Activated CD4-positive, alpha-beta T cell treated with anti-CD3 and anti-CD28 coated beads, Interleukin-2, Interleukin-4, amounts not matched to agents 100 ng/mL and 50 ng/mL, durations not matched to agents 16 hours and 8 hours (primary cell): ENCODE measurements at regions not wholly inside any gene's neighbourhood (a gene's known extent, or its start where the extent isn't known, plus 50 kb on each side); places are given as distances from the start of the nearest gene placed in this dataset.

Experiments used
- DNase-seq: peaks from one replicate; pipeline ENCODE4 v3.0.0-alpha.2; 2020; ENCODE audit warnings: low spot score

GRCh38 chr11:115766561-115766960 is 262.3 kb upstream of the CADM1 start:
- no peak for DNase-seq

- DNase-seq, result no peak
These were observed 261.6 kb upstream of the CADM1 start for GRCh38 chr11:115765803-115766239.

DNA sequence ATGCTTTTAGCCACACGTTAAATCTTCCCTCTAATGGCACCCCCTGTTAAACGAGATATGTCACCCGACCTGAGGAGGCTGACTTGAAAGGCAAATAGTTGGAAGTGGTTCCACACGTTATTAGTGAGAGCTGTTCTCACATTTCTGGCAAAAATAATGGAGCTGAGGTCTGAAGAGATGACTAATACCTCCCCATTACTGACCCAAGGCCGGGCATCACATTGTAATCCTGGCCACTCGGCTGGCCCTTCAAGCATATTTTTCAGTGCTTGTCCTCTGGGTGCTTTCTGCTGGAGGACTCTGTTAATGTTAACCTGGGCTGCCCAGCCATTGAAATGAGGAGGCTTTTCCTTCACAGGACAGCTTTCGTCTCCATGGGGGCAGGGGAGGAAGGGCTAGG is 260.0 kb upstream of the CADM1 start:
- no peak for DNase-seq

DNA sequence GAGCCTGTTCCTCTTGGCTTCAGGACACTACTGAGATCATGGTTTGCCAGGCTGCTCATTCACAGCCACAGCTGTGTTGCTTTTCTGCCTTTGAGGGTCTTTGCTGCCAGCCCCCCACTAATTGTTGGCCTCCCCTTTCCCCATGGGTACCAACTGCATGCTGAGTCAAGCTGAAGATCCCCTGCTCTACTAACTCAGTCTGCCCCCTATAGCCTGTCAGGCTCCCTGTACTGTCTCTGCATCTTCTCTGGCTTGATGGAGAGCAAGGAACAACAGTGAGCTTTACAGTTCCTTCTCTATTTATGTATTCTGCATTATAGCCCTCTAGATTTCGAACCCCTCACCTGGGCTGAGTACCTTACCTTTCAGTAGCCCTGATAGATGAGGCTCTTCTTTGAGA is 257.6 kb upstream of the CADM1 start:
- DNase-seq, result no peak

DNA sequence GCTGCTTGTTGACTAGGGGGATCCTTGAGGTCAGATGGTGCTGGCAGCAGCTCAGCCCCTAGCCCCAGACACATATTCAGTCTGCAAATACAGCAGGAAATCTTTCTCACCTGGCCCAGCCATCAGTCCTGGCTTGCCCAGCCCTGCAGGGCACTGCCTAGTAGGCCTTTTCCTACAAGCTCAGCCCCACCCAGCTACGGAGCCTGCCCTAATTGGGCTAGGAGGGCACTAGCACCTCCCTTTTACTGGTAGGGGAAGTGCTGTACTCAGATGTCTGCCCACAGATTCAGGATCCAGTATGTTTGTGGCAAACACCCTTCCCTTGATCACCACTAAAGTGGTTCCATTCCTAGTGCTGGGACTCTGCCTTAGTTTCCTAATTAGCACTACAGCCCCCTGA is 257.1 kb upstream of the CADM1 start:
- no peak for DNase-seq

- no peak for DNase-seq
These were observed 256.5 kb upstream of the CADM1 start for GRCh38 chr11:115760461-115761320.

GRCh38 chr11:115759622-115760460 is 255.6 kb upstream of the CADM1 start:
- no peak for DNase-seq

- no peak for DNase-seq
These were observed 253.8 kb upstream of the CADM1 start for GRCh38 chr11:115758011-115758410.

DNA sequence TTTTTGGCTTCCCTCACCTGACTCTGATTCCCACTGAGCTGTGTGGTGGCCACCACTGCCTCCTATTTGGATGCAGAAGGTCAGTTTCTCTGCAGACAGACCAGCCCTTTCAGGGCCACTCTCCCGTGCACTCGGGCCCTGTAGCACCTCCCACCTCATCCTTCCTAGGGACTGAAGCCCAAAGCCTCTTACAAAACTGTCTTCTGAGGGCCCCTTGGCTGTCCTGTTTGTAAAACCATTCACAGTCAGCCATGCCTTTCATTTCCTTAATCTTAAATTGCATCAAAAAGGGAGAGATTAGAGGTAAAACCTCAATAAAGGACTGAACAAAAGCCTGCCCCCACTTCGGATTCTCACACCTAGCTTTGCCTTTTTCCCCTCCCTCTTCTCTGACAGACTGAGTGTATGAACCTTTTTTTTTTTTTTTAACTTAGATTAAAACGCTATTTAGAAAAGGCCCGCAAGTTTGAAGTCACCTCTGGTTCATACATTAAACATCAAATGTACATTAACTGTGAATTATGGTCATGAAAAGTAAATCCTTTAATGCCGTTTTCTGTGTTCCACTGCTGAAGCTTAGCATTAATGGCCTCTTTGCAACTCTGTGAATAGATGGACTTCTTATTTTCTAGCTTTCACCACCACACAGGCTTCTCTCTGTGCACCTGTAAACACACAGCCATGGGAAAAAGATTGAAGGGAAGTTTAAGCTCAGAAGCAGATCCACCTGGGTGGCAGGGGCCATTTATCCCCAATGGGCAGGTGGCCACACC is 247.2 kb upstream of the CADM1 start:
- DNase-seq, result no peak

GRCh38 chr11:115745610-115746512 is 241.6 kb upstream of the CADM1 start:
- DNase-seq, result no peak

GRCh38 chr11:115745066-115745465 is 240.9 kb upstream of the CADM1 start:
- DNase-seq, result no peak

GRCh38 chr11:115743719-115744118 is 239.5 kb upstream of the CADM1 start:
- no peak for DNase-seq

DNA sequence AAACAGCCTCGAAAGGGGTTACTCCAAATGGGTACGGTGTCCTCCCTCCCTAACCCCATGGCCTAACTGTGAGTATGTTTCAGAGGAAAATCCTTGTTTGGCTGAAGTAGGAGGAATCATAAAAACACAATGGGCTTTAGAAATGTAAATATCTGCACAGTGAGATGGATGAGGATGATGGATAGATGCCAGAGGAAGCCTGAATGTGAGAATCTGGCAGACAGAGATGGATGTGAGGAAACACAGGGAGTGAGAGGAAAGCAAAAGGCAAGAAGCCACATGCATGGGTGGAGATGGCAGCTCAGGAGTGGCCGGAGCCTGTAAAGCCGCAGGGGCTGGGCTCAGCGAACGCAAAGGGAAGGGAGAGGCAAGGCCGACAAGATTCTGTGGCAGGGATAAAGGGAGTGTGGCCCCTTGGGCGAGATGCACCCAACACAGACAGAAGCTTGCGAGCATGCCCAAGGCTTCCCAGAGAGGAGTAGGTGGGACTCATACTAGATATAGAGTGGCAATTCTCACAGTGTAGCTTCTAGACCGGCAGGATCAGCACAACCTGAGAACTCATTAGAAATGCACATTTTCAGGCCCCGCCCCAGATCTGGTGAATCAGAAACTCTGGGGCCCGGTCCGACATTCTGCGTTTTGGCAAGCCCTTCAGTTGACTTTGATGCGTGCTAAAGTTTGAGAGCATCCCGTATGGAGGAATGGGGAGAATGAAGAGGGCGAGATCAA is 237.3 kb upstream of the CADM1 start:
- no peak for DNase-seq

DNA sequence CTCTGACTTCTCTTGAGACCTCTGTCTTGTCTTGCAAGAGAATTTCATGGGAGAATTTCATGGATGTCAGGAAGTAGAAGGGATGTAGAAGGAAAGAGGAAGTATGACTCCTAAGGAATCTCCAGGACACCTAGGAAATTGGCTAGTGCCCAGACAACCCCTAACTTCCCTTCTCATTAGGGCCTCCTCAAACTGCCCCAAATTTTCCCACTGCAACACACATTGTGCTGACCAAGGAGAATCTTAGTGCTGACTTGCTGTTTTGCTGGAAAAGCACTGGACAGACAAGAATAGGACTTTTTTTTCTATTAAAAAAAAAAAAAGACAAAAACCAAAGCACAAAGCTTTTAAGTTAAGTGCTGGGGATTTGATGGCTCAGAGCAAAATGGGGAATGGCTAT is 236.1 kb upstream of the CADM1 start:
- DNase-seq, result no peak

DNA sequence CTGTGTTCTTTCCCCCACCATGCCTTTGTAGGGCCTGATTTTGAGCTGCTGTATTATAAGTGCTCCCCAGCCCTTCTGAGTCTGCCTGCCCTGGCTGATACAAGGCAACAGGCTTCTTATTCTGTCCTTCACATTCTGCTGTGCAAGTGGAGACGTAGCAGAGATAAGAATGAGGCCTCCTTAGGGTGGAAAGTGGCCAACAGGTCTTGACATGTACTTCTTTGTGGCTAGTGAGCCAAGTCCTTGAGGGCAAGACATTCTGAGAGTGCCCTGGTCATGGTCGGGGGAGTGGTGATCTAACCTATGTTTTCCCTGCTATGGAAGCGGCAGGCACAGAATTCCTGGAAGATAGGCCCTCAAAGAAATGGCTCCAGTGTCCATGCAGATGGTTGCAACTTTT is 235.7 kb upstream of the CADM1 start:
- DNase-seq, result no peak

- DNase-seq, result no peak
These were observed 234.9 kb upstream of the CADM1 start for GRCh38 chr11:115739146-115739545.

GRCh38 chr11:115737875-115738274 is 233.7 kb upstream of the CADM1 start:
- no peak for DNase-seq

GRCh38 chr11:115736146-115736545 is 231.9 kb upstream of the CADM1 start:
- no peak for DNase-seq

DNA sequence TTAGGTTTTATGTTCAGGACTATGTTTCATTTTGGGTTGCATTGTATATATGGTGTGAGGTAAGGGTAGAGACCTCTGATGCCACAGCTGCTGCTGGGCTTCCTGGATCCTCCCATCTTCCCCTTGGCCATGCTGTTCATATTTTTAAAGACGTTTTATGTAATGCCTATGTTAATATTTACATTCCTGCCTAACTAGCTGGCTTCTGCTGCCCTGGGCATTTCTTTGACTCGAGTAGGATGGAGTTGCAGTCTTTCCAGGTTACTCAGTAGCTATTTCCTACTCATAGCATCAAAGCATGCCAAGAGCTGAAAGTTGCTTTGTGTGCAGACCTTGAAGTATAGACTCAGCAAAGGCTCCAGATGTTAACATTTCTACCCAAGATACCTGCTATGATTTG is 220.5 kb upstream of the CADM1 start:
- DNase-seq, result no peak

GRCh38 chr11:115722711-115723110 is 218.5 kb upstream of the CADM1 start:
- DNase-seq, result no peak
